ENCODE measurements at regions not wholly inside any gene's neighbourhood (a gene's known extent, or its start where the extent isn't known, plus 50 kb on each side); places are given as distances from the start of the nearest gene placed in this dataset.

- DNase-seq, result no peak
- ChIA-PET CTCF (no interaction called here), POLR2A (no interaction called here)
- Histone ChIP-seq H3K27me3 (replicated peaks in 2 of 5; ENCODE audit: control insufficient read depth in 4 of 5, insufficient read depth in 5 of 5, low read length in 4 of 5) (no peaks in the 10 kb centered on the region), H3K9me3 (ENCODE audit: control extremely low read depth in 1 of 5, control insufficient read depth in 4 of 5, insufficient read depth in 2 of 5, low read depth in 1 of 5, low read length in 4 of 5) (no peaks in the 10 kb centered on the region), H3K4me1 (ENCODE audit: control extremely low read depth in 1 of 4, control insufficient read depth in 4 of 4, insufficient read depth in 4 of 4, low read length in 3 of 4) (no peaks in the 10 kb centered on the region), H3K4me3 (ENCODE audit: control insufficient read depth in 1 of 7, extremely low read depth in 1 of 7, insufficient read depth in 4 of 7, low read depth in 2 of 7, low read length in 6 of 7) (no peak overlapping the region), H3K27ac (ENCODE audit: insufficient read depth in 1 of 2, low read depth in 1 of 2, low read length in 2 of 2, poor library complexity in 1 of 2, severe bottlenecking in 2 of 2) (no peak overlapping the region), H3K36me3 (ENCODE audit: control insufficient read depth in 4 of 4, insufficient read depth in 4 of 4, low read length in 3 of 4) (no peaks in the 10 kb centered on the region)
- 100% methylated on average over 1 of the region's 3 CpGs for WGBS (ENCODE audit: insufficient coverage)
Observed at GRCh38 chr12:28122756-28123155, 67.5 kb upstream of the CCDC91 start.

GRCh38 chr12:28127455-28127854 is 62.8 kb upstream of the CCDC91 start:
- Histone ChIP-seq H3K36me3 (ENCODE audit: control insufficient read depth in 4 of 4, insufficient read depth in 4 of 4, low read length in 3 of 4) (no peaks in the 10 kb centered on the region), H3K27me3 (replicated peaks in 2 of 5; ENCODE audit: control insufficient read depth in 4 of 5, insufficient read depth in 5 of 5, low read length in 4 of 5) (no peaks in the 10 kb centered on the region), H3K27ac (ENCODE audit: insufficient read depth in 1 of 2, low read depth in 1 of 2, low read length in 2 of 2, poor library complexity in 1 of 2, severe bottlenecking in 2 of 2) (no peak overlapping the region), H3K9me3 (ENCODE audit: control extremely low read depth in 1 of 5, control insufficient read depth in 4 of 5, insufficient read depth in 2 of 5, low read depth in 1 of 5, low read length in 4 of 5) (no peaks in the 10 kb centered on the region), H3K4me3 (ENCODE audit: control insufficient read depth in 1 of 7, extremely low read depth in 1 of 7, insufficient read depth in 4 of 7, low read depth in 2 of 7, low read length in 6 of 7) (no peak overlapping the region), H3K4me1 (ENCODE audit: control extremely low read depth in 1 of 4, control insufficient read depth in 4 of 4, insufficient read depth in 4 of 4, low read length in 3 of 4) (no peaks in the 10 kb centered on the region)
- POLR2A ChIA-PET, result no interaction called here
- 100% methylated on average over 1 of the region's 3 CpGs for WGBS (ENCODE audit: insufficient coverage)
- DNase-seq, result no peak
- CTCF ChIA-PET, result no interaction called here

- Histone ChIP-seq H3K4me1 (ENCODE audit: control extremely low read depth in 1 of 4, control insufficient read depth in 4 of 4, insufficient read depth in 4 of 4, low read length in 3 of 4) (no peaks in the 10 kb centered on the region), H3K4me3 (ENCODE audit: control insufficient read depth in 1 of 7, extremely low read depth in 1 of 7, insufficient read depth in 4 of 7, low read depth in 2 of 7, low read length in 6 of 7) (no peak overlapping the region), H3K27ac (ENCODE audit: insufficient read depth in 1 of 2, low read depth in 1 of 2, low read length in 2 of 2, poor library complexity in 1 of 2, severe bottlenecking in 2 of 2) (no peak overlapping the region), H3K27me3 (replicated peaks in 2 of 5; ENCODE audit: control insufficient read depth in 4 of 5, insufficient read depth in 5 of 5, low read length in 4 of 5) (no peaks in the 10 kb centered on the region), H3K9me3 (ENCODE audit: control extremely low read depth in 1 of 5, control insufficient read depth in 4 of 5, insufficient read depth in 2 of 5, low read depth in 1 of 5, low read length in 4 of 5) (no peaks in the 10 kb centered on the region), H3K36me3 (ENCODE audit: control insufficient read depth in 4 of 4, insufficient read depth in 4 of 4, low read length in 3 of 4) (no peaks in the 10 kb centered on the region)
- CTCF ChIA-PET, result no interaction called here
- POLR2A ChIA-PET, result no interaction called here
- no CpG with 5 or more reads among the region's 1 CpG for WGBS (ENCODE audit: insufficient coverage)
- no peak for DNase-seq
Observed at GRCh38 chr12:28129031-28129430, 61.2 kb upstream of the CCDC91 start.

GRCh38 chr12:28130234-28130624 is 60.0 kb upstream of the CCDC91 start:
- no peaks in the 10 kb centered on the region for H3K36me3 ChIP-seq (ENCODE audit: control insufficient read depth in 4 of 4, insufficient read depth in 4 of 4, low read length in 3 of 4)
- no peak overlapping the region for H3K4me3 ChIP-seq (ENCODE audit: control insufficient read depth in 1 of 7, extremely low read depth in 1 of 7, insufficient read depth in 4 of 7, low read depth in 2 of 7, low read length in 6 of 7)
- H3K4me1 ChIP-seq (ENCODE audit: control extremely low read depth in 1 of 4, control insufficient read depth in 4 of 4, insufficient read depth in 4 of 4, low read length in 3 of 4), result no peaks in the 10 kb centered on the region
- H3K27me3 ChIP-seq (replicated peaks in 2 of 5; ENCODE audit: control insufficient read depth in 4 of 5, insufficient read depth in 5 of 5, low read length in 4 of 5), result no peaks in the 10 kb centered on the region
- no CpG with 5 or more reads among the region's 2 CpGs for WGBS (ENCODE audit: insufficient coverage)
- ChIA-PET CTCF (no interaction called here), POLR2A (no interaction called here)
- no peaks in the 10 kb centered on the region for H3K9me3 ChIP-seq (ENCODE audit: control extremely low read depth in 1 of 5, control insufficient read depth in 4 of 5, insufficient read depth in 2 of 5, low read depth in 1 of 5, low read length in 4 of 5)
- H3K27ac ChIP-seq (ENCODE audit: insufficient read depth in 1 of 2, low read depth in 1 of 2, low read length in 2 of 2, poor library complexity in 1 of 2, severe bottlenecking in 2 of 2), result no peak overlapping the region
- DNase-seq, result no peak

GRCh38 chr12:28130625-28131598 is 59.3 kb upstream of the CCDC91 start:
- Histone ChIP-seq H3K9me3 (ENCODE audit: control extremely low read depth in 1 of 5, control insufficient read depth in 4 of 5, insufficient read depth in 2 of 5, low read depth in 1 of 5, low read length in 4 of 5) (no peaks in the 10 kb centered on the region), H3K27me3 (replicated peaks in 2 of 5; ENCODE audit: control insufficient read depth in 4 of 5, insufficient read depth in 5 of 5, low read length in 4 of 5) (no peaks in the 10 kb centered on the region), H3K4me3 (ENCODE audit: control insufficient read depth in 1 of 7, extremely low read depth in 1 of 7, insufficient read depth in 4 of 7, low read depth in 2 of 7, low read length in 6 of 7) (no peak overlapping the region), H3K27ac (ENCODE audit: insufficient read depth in 1 of 2, low read depth in 1 of 2, low read length in 2 of 2, poor library complexity in 1 of 2, severe bottlenecking in 2 of 2) (no peak overlapping the region), H3K4me1 (ENCODE audit: control extremely low read depth in 1 of 4, control insufficient read depth in 4 of 4, insufficient read depth in 4 of 4, low read length in 3 of 4) (no peaks in the 10 kb centered on the region), H3K36me3 (ENCODE audit: control insufficient read depth in 4 of 4, insufficient read depth in 4 of 4, low read length in 3 of 4) (no peaks in the 10 kb centered on the region)
- ChIA-PET CTCF (no interaction called here), POLR2A (no interaction called here)
- WGBS (ENCODE audit: insufficient coverage), result 100% methylated on average over 4 of the region's 10 CpGs
- DNase-seq, result no peak

GRCh38 chr12:28132398-28132797 is 57.9 kb upstream of the CCDC91 start:
- no peaks in the 10 kb centered on the region for H3K36me3 ChIP-seq (ENCODE audit: control insufficient read depth in 4 of 4, insufficient read depth in 4 of 4, low read length in 3 of 4)
- no peak overlapping the region for H3K27ac ChIP-seq (ENCODE audit: insufficient read depth in 1 of 2, low read depth in 1 of 2, low read length in 2 of 2, poor library complexity in 1 of 2, severe bottlenecking in 2 of 2)
- ChIA-PET POLR2A (no interaction called here), CTCF (no interaction called here)
- H3K4me1 ChIP-seq (ENCODE audit: control extremely low read depth in 1 of 4, control insufficient read depth in 4 of 4, insufficient read depth in 4 of 4, low read length in 3 of 4), result no peaks in the 10 kb centered on the region
- peak in 1 of 3 donors; percentile 27 for DNase-seq
- no peak overlapping the region for H3K4me3 ChIP-seq (ENCODE audit: control insufficient read depth in 1 of 7, extremely low read depth in 1 of 7, insufficient read depth in 4 of 7, low read depth in 2 of 7, low read length in 6 of 7)
- WGBS (ENCODE audit: insufficient coverage), result 83% methylated on average over 2 of the region's 3 CpGs
- no peaks in the 10 kb centered on the region for H3K9me3 ChIP-seq (ENCODE audit: control extremely low read depth in 1 of 5, control insufficient read depth in 4 of 5, insufficient read depth in 2 of 5, low read depth in 1 of 5, low read length in 4 of 5)
- no peaks in the 10 kb centered on the region for H3K27me3 ChIP-seq (replicated peaks in 2 of 5; ENCODE audit: control insufficient read depth in 4 of 5, insufficient read depth in 5 of 5, low read length in 4 of 5)

- no peaks in the 10 kb centered on the region for H3K9me3 ChIP-seq (ENCODE audit: control extremely low read depth in 1 of 5, control insufficient read depth in 4 of 5, insufficient read depth in 2 of 5, low read depth in 1 of 5, low read length in 4 of 5)
- CTCF ChIA-PET, result no interaction called here
- DNase-seq, result no peak
- no peaks in the 10 kb centered on the region for H3K36me3 ChIP-seq (ENCODE audit: control insufficient read depth in 4 of 4, insufficient read depth in 4 of 4, low read length in 3 of 4)
- no peaks in the 10 kb centered on the region for H3K4me1 ChIP-seq (ENCODE audit: control extremely low read depth in 1 of 4, control insufficient read depth in 4 of 4, insufficient read depth in 4 of 4, low read length in 3 of 4)
- H3K4me3 ChIP-seq (ENCODE audit: control insufficient read depth in 1 of 7, extremely low read depth in 1 of 7, insufficient read depth in 4 of 7, low read depth in 2 of 7, low read length in 6 of 7), result no peak overlapping the region
- H3K27me3 ChIP-seq (replicated peaks in 2 of 5; ENCODE audit: control insufficient read depth in 4 of 5, insufficient read depth in 5 of 5, low read length in 4 of 5), result no peaks in the 10 kb centered on the region
- 100% methylated on average over 2 of the region's 2 CpGs for WGBS (ENCODE audit: insufficient coverage)
- no peak overlapping the region for H3K27ac ChIP-seq (ENCODE audit: insufficient read depth in 1 of 2, low read depth in 1 of 2, low read length in 2 of 2, poor library complexity in 1 of 2, severe bottlenecking in 2 of 2)
- POLR2A ChIA-PET, result no interaction called here
Observed at GRCh38 chr12:28135801-28136439, 54.3 kb upstream of the CCDC91 start.

All from common myeloid progenitor, CD34-positive (primary cell).